Stimulated activated CD4-positive, alpha-beta T cell treated with anti-CD3 and anti-CD28 coated beads, Interleukin-15, amount 100 ng/mL, for 24 hours (primary cell): ENCODE measurements at regions not wholly inside any gene's neighbourhood (a gene's known extent, or its start where the extent isn't known, plus 50 kb on each side); places are given as distances from the start of the nearest gene placed in this dataset.

Experiments
- DNase-seq: peaks from one replicate; pipeline ENCODE4 v3.0.0-alpha.2; 2020

GRCh38 chr4:37126051-37126450 lies 118.5 kb upstream of the NWD2 start:
- DNase-seq = no peak

- no peak for DNase-seq
Observed at GRCh38 chr4:37130465-37130864, 114.1 kb upstream of the NWD2 start.

DNA sequence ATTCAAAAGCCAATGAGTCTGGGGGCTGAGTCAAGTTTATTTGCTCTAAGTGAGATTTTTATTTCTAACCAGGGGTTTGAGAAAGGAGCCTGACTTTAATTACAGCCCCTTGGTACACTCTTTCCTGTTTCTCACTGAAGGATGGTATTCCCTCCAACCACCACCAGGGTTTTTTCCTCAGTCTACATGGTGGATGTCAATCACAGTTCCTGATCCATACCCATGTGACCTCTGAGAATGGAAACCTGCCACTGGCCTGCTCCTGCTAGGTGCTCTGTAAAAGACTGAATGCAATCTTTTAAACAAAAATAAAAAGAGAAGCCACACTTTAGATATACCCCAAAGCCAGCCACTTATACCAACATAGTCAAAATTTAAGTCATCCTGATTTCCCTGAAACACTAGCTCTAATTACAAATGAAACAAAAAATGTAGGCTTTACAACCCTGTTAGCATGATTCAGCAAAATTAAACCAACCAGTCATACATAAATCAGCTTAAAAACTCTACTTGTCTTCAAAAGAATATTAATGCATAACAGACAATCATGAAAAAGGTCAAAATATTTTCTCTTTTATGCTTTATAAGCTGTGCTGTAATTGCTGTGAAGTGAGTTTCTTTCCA lies 112.1 kb upstream of the NWD2 start:
- DNase-seq = no peak

DNA sequence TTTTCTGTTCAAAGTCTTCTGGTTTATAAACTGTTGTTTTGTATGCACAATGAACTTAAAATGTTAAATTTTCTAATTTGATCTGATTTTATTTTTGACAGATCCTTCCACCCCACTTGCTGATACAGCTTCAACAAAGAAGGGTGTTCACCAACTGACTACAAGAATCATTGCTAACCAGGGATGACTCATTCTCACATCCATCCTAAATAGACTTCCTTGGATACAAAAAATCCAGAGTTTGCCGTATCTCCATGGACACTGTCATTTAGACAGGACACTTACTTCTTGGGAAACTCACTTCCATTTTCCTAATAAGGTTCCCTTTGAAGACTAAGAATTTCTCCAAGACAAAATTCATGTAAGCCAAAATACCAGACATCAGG lies 111.6 kb upstream of the NWD2 start:
- no peak for DNase-seq

DNA sequence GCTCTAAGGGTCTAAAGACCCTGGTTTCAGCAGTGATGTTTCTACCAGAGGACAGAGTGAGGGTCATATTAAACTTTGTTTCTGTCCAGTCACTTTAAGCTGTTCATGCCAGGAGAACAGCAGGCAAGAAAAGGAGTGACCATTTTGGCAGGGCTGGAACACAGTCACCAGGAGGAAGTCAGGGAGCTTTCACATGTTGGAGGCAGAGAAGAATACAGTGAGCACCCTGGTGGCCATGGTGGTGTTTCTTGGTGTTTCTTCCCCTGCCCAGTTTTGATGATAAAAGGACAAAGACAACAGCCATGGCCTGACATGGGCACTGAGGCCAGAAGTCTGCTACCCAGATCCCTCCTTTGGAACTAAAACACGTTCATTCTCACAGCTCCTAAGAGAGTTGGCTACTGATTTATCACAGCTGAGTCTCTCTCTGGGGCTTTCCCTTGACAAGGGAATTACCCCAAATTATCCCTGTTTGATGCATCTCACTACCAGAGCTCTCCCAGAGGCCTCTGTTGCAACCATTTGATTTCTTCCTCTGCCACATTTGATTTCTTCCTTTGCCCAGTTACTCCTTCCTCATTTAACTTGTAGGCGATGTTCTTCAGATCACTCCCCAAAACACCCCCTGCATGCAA lies 106.4 kb upstream of the NWD2 start:
- no peak for DNase-seq

DNA sequence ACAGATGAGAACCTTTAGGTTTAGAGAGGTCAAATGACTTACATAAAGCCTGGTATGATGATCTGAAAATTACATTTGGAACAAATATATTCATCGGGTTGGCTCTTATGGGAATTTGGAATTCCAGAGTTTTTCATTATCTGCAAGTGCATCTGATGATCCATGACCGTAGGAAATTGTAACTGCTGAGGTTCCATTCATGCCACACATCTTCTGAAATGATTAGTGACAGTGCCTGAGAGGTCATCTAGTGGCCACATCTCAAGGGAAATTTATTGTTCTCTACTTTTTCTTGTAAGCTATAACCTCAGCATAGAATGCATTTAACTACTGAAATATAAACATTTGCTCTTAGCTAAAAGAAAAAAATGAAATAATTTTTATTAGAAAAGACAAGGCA lies 105.8 kb upstream of the NWD2 start:
- no peak for DNase-seq

DNA sequence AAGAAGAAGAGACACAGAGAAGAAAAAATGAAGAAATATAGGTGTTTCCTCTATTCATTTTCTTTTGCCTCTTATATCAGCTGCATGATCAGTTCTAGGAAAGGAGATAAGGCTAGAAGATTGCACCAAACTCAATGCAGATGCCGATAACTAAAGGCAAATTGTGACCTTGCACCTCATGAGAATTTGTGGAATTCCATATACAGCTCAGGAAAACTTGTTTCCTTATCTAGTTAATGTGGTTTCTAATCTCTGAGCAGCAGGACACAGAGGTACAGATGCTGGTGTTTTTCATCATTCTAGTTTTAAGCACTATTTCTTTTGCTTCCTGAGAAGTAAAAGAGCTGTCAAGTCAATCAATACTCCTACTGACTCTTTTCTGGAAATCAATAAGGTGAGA lies 104.6 kb upstream of the NWD2 start:
- no peak for DNase-seq

GRCh38 chr4:37146260-37146659 lies 98.3 kb upstream of the NWD2 start:
- DNase-seq = no peak

DNA sequence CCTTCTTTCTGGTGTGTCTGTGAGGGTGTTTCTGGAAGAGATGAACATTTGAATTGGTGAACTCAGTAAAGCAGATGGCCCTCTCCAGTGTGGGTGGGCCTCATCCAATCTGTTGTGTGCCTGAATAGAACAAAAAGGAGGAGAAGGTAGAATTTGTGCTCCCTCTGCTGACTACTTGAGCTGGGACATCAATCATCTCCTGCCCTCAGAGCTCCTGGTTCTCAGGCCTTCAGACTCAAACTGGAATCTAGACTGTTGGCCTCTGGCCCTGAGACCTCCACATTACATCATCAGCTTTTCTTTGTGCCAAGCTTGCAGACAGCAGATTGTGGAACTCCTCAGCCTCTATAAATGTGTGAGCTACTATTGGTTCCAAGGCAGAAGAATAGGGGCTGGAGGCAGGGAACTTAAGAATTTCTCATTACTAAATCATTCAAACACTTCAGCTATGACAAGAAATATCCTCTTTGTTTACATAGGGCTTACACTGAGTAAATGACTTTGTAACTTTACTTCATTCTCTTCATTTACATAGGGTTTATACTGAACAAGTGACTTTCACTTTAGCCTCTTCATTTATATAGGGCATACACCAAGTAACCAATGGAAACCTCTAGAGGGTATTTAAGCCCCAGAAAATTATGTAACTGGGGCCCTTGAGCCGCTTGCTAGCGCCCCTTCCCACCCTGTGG lies 86.9 kb upstream of the NWD2 start:
- no peak for DNase-seq

DNA sequence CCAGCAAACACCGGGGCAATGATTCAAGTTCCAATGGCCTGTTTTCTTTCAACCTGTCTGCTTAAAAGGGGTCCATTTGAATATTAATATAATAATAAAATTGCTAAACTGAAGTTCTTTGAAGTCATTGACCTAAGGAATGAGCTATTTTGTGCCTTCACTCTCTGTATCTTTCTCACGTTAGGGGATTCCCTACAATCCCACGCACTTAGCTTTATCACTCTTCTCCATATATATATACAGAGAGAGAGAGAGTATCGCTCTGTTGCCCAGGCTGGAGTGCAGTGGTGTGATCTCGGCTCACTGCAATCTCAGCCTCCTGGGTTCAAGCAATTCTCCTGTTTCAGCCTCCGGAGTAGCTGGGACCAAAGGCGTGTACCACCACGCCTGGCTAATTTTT lies 83.9 kb upstream of the NWD2 start:
- no peak for DNase-seq

DNA sequence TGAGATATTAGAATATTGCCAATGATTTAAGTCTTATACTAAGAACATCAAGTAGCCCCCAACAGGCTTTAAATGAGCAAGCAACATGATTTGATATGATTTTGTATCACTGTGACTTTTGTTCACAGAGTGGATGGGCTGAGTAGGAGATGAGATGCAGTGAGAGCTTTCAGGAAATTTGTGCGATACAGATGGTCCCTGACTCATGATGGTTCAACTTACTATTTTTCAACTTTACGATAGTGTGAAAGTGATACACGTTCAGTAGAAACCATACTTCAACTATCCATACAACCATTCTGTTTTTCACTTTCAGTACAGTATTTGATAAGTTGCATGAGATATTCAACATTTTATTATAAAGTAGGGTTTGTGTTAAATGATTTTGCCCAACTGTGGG lies 78.7 kb upstream of the NWD2 start:
- no peak for DNase-seq

- no peak for DNase-seq
Observed at GRCh38 chr4:37169956-37170355, 74.6 kb upstream of the NWD2 start.

GRCh38 chr4:37188100-37188499 lies 56.4 kb upstream of the NWD2 start:
- DNase-seq = peak; percentile 14
